ENCODE measurements at regions not wholly inside any gene's neighbourhood (a gene's known extent, or its start where the extent isn't known, plus 50 kb on each side); places are given as distances from the start of the nearest gene placed in this dataset.

DNA sequence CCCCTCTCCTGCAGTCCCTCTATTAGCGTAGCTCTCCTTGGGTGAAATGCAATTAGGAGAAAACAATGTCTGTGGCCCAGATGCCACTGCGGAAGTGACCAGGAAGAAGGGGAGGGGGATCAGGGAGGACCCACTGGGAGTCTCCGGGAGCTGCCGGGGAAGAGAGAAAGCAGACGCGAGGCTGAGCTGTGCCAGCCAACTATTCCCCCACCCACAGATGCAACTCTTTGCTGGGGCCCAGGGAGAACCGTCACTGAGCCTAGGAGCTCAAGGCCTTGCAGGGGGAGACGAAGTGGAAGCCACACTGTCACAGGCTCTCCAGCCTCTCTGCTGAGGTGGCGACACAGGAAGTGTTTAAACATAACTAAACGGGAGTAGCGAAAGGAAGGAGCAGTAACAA is 149.2 kb downstream of the BCOR start:
- no peak for DNase-seq

DNA sequence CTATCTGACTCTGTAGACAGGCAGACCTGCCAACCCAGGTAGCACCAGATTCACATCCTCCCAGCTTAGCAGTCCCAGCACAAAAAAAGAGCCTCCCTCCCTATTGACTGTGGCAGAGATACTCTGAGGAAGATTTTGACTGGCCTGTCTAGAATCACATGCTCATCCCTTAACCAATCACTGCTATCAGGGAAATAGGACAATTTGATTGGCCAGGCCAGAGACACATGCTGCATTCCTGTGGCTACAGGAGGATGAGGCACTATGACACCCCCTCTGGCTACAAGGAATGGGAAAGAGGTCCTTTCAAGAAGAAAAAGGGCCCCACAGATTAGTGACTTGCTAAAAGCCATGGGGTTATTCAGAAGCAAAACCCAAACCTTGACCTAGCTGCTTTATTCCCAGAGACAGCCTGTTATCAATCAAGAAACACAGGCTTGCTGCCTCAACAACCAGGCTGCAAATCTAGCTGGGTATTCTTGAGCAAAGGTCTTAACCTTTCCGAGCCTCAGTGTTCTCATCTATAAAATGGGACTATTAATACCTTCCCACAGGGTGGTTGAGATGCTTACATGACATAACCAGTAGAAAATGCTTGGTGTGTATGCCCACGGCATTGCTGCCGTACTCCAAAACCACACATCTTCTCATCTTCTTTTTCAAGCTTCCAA is 147.6 kb downstream of the BCOR start:
- no peak for DNase-seq

DNA sequence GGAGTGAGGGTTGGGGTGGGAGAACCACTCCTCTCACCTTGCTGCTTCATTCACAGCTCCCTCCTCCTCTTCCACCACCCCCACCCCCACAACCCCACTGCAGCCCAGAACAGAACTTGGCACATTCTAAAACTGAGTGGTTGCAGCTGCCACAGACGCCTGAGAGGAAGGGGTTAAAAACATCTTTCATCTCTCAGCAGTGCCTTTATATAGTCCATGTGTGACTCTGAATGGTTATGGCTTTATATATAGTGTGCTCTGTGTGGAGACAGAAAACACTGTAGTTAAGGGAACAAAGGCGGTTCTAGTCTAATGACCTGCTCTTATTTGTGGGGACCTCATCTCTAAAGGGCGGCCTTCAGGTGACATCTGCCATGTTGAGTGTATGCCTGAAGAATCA is 144.8 kb downstream of the BCOR start:
- DNase-seq, result no peak

DNA sequence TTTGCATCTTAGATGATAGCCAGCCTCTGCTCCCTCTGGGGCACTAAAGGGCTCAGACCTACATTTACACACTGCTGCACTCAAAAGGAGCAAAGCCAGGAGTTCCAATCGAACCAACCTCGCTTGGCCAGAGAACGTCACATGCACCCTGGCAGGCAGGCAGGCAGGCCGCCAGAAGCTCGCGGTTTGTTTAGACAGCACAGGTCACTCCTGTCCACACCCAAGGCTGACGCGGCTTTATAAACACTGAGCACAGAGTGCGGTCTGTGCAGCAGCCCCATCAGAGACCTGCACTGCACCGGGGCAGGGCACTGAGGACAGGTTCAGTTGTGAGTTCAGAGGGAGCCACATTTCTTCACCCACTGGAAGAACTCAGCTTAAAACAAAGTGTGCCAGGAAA is 143.9 kb downstream of the BCOR start:
- no peak for DNase-seq

DNA sequence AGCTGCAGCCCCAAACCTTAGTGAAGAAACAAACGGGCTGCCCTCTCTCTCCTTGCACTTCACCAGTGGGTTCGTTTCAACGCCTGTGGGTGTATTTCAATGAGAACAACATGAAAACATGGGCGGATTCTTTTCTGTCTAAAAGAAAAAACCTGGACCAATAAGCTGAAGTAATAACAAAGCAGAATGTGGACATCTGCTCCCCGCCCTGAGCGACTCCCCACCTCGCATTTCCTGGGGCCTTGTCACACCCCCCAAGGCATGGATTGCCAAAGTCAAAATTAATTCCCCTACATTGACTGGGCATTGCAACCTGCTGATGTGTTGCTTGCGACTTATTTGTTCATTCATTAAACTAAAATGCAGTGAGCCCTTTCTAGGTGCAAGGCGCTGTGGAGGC is 142.9 kb downstream of the BCOR start:
- no peak for DNase-seq

DNA sequence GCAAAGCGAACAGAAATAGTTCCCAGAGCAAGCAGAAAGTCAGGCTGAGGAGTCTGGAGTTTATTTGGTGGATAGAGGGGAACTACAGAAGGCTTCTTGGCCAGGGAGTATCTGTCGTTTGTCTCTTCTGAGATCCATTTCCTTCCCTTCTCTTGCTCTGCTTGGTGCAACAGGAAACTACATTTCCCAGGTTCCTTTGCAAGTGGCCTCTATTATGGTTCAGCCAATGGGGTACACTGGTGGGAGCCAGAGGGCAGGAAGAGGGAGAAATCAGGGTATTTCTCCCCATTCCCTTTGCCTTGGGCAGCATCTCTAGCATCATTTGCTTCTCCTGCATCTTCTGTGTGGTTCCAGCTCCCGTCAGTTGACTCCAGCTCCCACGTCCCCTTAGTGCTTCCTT is 142.1 kb downstream of the BCOR start:
- DNase-seq, result no peak

DNA sequence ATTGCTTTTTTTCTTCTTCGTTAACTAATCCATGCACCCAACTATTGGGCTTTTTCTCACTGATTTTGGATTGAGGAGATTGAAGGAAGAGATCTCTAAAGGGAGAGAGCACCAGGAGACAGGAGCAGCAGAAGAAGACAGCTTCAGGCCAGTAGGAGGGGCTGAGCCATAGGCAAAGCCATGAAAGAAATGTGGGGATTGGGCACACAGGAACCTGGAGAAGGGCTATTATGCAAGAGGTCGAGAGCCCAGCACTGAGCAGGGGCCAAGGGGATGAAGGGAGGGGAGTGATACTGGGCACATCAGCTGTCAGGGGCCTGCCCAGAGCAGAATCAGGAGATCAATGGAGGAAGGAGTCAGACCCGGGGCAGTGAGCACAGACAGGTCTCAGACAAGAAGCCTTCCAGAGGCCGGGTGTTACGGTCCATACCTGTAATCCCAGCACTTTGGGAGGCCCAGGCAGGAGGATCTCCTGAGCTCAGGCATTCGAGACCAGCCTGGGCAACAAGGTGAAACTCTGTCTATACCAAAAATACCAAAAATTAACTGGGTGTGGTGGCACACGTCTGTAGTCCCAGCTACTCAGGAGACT is 140.9 kb downstream of the BCOR start:
- no peak for DNase-seq

DNA sequence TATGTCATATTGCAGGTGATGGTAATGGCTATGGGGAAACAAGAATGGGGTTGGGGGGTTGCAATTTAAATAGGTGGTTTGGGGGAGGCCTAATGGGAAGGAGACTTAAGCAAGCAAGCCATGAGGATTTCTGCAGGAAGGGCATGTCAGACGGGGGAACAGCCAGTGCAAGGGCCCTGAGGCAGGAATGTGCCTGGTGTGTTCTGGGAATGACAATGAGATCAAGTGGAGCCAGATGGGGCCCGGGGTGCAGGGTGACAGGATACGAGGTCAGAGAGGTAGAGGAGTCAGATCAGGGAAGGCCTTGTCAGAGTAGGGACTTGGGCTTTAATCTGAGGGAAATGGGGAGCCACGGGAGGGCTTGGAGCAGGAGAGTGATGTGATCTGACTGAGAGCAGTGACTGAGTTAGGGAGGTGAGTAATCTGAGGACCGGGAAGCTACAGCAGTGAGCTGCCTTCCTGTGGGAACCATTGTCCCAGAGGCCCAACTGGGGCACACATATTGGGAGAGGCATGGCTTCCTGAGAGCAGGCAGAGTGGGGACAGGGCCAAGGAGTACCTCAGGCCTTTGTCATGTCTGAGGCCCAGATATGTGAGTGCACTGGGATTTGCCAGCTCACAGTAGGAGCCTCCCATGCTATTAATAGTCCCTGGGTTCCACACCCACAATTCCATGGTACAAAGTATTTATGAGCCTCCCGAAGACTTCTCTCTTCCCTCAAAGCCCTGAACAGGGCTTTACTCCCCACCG is 139.8 kb downstream of the BCOR start:
- no peak for DNase-seq

DNA sequence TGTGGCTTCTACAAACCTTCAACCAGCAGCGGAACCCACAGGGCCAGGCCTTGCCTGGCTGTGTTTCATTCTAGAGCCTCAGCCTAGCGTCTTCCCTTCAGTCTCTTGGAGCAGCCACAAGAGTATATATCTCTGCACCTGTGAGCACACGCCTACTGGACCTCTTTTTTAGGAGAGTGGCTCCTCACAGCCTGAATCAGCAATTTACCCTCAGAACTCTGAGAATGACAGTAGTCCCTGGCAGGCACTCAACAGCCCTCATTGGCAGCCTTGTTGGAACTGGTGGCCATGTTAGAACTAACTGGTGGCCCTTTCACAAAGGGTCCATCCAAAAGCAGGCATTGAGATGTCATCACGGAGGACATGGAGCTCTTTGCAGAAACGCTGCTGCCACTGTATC is 138.9 kb downstream of the BCOR start:
- DNase-seq, result no peak

DNA sequence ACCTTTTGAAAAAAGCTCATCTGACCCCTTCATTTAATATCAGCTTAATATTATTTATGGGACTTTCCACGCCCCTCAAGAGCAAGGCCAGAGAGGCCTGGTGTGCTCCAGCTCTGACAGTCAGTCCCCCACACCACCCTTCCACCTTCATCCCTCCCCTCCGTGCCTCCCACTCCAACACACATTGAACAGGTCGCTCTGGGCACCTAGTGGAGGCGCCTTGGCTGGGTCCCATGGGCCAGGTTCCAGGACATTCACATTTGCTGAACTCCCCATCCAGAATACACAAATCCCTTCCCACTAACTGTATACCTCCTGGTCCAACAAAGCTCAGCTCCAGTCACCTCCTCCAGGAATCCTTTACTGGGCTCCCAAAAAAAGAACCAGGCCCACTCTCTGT is 137.5 kb downstream of the BCOR start:
- no peak for DNase-seq

DNA sequence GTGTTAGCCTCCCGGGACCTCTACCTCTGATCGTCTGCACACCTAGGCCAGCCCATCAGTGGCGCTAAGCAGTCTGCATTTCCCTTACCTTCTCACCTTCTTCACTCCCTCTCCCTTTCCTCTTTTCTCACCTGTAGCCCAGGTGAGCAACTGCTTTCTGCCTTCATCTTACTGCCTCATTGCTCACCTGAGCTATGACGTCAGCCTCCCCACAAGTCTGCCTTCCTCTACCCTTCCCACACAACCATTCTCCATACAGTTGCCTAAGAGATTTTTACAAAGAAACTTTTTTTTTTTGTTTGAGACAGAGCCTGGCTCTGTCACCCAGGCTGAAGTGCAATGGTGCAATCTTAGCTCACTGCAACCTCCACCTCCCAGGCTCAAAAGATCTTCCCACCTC is 136.3 kb downstream of the BCOR start:
- DNase-seq, result no peak

DNA sequence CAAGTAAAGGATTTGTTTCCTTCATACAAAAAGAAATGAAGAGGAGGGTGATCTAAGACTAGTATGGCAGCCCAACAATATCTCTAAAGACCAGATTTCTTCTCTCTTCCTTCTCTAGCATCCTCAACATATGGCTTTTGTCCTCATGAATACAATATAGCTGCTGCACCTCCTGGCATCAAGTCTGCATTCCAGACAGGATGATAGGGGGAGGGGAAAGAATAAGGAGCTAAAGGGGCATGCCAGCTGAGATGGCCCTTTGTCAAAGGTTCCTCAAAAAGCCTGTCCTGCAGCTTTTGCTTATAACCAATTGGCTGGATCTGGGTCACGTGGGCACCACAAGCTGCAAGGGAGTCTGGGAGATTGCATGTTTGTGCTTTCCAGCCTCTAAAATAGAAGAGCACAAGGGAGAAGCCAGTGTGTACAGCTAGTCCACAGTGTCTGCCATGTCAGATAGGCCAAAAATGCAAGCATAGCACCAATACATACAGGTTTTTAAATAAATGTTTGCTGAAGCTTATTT is 132.6 kb downstream of the BCOR start:
- DNase-seq, result no peak

DNA sequence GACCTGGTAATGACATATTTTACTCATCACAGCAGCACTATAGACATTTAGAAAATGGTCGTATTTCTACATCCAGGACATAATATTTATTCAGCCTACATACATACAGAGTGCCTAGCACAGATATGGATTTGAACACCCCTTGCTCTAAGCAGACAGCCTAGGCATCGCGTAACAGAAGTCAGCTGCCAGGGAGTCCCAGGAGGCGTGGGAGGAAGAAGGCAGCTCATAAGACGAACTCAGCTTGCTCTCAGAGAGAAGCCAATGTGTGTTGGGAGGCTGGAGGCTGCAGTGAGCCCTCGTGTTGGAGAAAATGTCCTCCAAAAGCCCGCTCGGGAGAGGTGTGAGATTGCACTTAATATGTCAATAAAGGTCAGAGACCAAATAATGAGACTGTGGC is 131.6 kb downstream of the BCOR start:
- no peak for DNase-seq

DNA sequence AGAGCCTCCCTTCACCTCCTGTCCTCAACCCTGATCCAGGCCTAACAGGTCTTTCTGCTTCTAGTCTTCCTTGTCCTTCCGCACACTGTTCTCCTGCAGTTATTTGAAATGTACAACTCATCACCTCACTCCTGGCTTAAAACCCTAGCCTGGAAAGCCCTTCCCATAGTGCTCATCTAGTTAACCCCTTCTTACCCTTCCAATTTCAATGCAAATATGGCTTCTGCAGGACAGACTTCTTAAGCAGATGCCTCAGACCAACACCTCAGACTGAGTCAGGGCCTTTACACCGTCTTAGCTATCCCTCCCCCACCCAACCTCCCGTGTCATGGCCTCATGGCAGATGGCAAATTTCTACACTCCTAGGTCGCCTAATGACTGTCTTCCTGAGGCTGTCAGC is 130.4 kb downstream of the BCOR start:
- peak; percentile 30 for DNase-seq

DNA sequence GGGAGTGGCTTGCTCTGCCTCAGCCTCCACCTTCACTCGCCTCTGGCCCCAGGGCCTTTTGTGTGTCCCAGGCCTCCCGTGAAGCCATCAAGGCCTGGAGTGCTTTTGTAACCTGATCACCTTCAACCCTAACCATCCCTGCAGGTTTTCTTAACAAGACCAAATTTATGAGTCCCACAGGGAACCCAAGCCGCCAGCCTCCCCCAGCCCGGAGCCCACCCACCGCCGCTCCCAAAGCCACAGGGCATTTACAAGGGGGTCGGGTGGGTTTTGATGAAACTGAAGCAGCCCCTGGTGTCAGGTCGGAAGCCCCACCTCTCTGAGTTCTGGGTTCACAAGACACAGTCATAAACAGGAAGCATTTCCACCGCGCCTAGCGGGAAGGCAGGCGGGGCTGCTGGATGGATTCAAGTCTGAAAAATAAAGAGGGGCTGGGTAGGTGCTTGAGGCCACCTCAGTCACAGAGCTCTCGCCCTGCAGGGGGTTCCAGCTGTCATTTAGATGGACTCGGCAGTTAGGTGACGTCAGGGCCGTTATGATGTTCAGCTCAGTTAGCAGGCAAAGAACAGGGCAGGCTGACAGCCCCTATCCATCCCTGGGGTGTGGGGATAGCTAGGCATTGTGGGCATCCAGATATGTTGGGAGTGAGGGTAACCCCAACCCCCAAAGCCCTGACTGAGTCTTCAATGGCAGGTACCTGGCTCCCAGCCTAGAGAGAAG is 128.5 kb downstream of the BCOR start:
- DNase-seq, result peak; percentile 37

DNA sequence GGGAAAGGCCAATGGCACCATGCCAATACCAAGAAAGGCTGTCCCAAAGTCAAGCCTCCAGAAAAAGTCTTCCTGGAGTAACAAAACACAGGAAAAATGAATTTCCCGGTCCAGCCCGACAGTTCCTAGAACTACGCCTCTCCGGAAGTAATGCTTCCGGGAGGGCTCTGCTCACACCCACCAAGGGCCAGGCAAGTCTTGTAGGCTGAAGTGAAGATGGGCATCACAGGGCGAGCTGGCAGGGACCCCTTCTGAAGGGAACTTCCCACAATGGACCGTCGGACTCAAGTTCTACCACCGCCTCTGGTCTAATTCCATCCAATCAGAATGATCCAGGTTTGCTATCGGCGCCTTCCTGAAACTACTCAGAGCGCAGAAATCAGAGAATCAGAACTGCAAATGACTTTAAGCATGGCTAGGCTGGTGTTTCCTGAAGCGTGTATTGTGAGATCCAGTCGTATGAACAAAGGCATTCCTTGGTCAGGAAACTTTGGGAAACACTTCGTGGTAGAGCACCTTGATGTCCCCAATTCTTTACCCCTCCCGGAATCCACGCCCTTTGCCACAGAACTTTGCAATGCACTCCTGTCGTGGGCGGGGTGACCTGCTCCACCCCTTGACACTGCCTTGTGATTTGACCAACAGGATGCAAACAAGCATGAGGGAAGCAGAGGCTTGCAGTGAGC is 127.8 kb downstream of the BCOR start:
- DNase-seq, result no peak

DNA sequence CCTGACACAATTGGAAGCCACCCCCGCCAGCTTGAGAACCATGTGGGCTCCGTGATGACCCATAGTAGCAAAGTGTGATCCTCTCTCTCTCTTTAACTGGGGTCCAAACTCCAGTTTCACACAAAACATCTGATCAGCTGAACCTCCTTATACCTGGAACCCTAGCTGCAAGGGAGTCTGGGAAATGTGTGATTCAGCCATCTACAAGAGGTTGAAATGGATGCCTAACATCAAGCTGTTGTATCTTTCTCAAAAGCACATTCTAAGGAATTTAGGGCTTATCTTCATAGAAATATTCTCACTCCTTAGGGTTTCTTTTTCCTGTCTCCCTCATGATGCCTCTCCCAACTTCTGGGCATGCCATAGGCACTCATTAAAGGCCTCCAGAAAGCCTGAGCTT is 126.0 kb downstream of the BCOR start:
- no peak for DNase-seq

DNA sequence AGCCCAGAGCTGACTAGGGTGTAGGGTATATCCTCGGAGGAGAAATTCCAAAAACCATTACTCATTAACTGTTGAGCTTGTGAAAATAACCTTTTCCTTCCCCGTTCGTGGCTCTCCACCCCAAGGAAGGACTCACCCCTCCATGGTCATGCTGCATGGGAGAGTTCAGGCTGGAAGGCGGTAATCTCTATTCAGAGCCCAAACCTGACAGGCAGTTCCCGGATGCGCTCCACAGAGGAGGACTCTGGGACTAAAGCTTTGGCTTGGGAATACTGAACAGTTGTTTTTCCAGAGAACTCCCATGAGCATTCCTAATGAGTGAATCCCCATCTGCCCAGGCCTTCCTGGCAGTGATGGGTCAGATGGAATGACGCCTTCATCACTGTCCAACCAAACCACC is 125.4 kb downstream of the BCOR start:
- DNase-seq, result no peak

DNA sequence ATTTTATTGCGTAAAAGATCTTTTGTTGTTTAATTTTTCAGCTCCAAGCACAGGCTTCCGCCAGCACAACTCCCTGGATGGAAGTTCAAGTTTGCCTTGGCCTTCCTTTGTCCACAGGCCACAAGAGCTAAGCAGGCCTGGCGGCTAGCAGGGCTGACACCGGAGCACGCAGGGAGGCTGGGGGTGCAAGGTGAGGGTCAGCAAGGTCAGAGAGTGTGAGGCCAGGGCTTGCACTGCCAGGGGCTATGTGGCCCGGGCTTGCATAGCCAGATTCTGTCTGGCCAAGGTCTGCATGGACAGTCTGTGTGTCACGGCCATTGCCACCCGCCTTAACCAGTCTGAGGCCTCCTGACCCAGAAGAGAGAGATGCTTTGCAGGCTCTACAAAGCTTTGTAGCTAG is 123.9 kb downstream of the BCOR start:
- no peak for DNase-seq

DNA sequence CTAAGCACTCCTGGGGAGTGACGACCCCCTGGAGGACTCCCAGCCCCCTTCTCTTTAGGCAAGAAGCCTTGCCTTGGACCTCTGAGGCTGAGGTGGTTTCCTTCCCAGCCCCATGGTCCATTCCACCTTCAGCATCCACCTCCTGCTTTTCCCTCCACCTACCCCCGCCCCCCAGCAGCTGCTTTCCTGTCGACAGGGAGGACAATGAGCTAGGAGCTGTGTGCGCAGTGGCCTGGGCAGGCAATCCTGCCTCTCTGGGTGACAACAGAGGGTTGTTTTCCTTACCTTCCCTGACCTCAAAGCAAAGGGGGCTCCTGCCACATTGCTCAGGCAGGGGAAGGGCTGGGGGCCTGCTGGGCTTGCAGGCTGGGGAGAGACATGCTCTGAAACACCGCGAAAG is 123.5 kb downstream of the BCOR start:
- DNase-seq, result no peak

DNA sequence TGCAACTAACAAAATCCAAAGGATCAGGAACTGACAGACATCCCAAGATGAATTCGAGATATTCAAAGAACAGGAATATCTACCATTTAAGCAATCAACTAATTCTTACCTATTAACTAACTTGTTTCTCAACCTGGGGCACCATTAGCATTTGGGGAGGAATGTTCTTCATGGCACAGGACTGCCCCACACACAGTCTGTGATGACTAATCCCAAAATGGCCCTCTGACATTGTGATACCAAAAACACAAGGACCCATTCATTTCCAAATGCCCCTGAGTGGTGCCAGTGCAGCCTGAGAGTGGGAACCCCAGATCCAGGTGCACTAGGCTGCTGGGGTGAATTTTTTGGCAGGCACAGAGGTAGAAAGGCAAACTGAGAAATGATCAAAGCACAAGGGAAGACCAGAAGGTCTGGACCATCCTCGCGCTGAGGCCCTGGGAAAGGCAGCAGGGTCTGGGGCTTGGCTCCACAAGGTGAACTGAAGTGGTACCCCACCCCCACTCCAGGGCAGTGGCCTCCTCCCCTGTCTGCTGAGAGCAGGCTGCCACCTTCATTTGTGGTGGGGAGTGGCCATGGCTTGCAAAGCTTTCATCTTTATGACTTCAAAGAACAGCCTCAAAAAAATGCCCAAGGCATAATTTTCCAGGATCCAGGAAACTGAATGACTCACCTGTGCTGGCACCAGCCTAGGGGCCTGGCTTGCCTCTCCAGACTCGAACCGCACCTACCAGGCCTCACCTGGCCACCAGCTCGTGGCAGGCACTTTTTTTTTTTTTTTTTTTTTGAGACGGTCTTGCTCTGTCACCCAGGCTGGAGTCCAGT is 122.4 kb downstream of the BCOR start:
- no peak for DNase-seq

DNA sequence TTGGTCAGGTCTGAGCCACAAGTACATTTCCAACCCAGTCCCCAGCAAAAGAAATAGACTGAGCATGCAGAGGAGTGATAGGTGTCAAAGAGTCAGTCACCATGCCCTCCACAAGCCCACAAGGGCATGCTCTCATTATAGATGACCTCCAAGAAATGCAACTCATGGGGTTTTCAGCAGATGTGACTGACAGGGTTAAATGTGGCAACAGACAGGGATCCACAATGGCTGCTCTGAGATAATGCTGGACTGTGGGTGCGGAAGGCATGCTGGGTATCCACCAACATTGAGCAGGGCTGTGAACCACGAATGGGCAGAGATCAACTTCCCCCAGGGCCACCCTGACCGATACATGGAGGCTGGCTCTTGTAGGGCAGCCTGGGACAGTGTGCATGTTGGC is 115.8 kb downstream of the BCOR start:
- DNase-seq, result no peak
